ENCODE measurements at regions not wholly inside any gene's neighbourhood (a gene's known extent, or its start where the extent isn't known, plus 50 kb on each side); places are given as distances from the start of the nearest gene placed in this dataset.
A peak's percentile ranks its signal among the peaks of the same experiment; 100 is the strongest.

GRCh38 chr2:176619504-176619903, 350.3 kb downstream of the MTX2 start:
- no peak for DNase-seq

- DNase-seq: no peak
These were observed 352.1 kb downstream of the MTX2 start for GRCh38 chr2:176621350-176621749.

DNA sequence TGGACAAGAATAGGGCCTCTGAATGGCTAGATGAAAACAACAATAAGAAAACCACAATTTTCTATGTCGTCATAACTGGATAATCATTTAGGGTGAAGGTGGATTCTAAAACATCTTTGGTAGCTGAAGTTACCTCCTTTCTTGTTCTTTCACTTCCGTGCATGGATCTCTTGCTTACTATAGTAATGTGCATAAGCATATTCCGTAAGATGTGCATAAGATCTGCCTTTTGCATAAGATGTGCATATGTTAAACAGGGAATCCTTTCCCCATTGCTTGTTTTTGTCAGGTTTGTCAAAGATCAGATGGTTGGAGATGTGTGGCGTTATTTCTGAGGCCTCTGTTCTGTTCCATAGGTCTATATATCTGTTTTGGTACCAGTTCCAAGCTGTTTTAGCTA, 353.6 kb downstream of the MTX2 start:
- DNase-seq: no peak

- no peak for DNase-seq
These were observed 357.6 kb downstream of the MTX2 start for GRCh38 chr2:176626796-176627195.

DNA sequence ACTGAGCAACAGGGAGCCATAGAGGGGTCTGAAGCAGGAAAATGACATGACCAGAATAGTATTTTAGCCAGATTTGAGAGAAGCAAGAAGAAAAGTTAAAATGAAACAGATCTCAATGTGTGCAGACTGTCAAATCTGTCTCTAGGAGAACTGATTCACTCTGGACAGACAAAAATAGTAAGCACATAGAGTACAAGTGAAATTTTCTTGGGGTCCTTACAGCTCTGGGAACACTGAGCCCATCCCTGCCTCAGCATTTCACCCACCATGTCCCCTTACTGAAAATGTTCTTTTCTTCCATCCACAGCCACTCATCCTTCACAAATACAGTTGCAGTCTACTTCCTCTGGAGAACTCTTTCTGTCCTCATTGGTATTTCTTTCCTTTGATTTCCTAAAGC, 359.2 kb downstream of the MTX2 start:
- no peak for DNase-seq

DNA sequence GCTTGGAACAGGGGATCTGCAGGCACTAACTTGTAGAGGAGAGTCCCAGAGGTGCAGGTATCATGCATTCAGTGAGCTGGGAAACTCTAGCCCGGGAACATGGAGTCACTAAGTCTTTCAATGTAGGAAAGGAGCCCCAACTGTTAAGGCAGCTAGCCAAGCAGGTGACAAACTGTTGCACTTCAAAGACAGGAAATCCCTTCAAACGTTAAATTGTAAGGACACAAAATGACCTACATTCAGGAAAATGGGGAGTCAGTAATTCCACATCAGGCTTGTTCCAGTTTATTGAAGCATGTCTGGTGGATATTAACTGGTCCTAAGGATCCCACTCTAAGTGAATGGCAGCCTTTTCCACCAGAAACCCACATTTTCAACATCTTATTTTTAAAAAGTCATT, 364.5 kb downstream of the MTX2 start:
- DNase-seq: no peak

- DNase-seq: no peak
These were observed 367.2 kb downstream of the MTX2 start for GRCh38 chr2:176636401-176636800.

GRCh38 chr2:176637142-176637485, 367.9 kb downstream of the MTX2 start:
- no peak for DNase-seq

DNA sequence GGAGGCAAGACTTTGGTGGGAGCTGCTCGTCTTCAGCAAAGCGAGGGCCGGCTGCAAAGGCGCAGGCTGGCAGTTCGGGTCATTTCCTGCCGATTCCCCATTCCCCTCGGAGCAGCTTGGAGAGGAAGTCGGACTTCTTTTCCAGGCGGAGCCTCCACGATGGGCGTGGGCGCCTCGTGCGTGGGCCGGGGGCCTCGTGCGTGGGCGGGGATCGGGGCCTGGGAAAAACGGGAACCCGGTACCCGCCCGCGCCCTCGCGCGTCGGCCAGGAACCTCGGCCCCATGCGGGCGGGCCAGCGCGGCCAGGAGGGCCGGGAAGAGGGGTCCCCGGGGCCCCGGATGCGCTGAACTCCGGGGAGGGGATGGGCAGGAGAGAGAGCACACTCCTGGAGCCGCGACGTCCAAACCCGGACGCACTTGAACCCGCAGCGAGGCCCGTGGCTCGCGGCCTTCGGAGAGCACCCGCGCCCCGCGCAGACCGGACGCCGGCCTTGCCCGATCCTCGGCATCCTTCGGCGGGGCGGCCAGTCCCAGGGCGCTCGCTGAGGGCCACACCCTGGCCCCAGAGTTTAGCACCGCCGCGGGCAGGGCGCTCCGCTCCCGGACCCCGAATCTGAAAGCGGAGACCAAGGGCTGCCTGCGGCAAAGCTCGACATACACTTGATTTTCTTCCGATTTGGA, 368.4 kb downstream of the MTX2 start:
- peak; percentile 46 for DNase-seq

GRCh38 chr2:176638167-176639015, 369.1 kb downstream of the MTX2 start:
- peak; percentile 52 for DNase-seq

GRCh38 chr2:176639016-176639343, 369.7 kb downstream of the MTX2 start:
- no peak for DNase-seq

DNA sequence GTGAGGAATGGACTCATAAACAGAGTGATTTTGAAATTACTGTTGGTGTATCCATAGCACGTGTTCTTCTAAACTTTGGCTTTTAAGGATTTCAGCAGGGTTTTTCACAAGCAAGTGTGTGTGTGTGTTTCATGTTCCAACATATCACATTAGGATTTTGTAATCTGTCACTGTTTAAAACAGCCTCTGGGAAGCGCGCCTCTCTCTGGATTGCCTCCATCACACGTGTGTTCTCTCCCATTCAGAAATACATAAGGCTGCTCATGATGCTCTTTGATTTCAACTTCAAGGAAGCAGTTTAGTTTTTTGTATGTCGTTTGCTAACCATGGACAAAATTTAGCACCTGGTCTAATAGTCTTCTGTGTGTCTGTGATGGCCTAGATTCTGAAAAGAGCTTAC, 370.4 kb downstream of the MTX2 start:
- DNase-seq: peak; percentile 32

- DNase-seq: no peak
These were observed 372.2 kb downstream of the MTX2 start for GRCh38 chr2:176641436-176641835.

GRCh38 chr2:176642074-176642473, 372.8 kb downstream of the MTX2 start:
- DNase-seq: no peak

- DNase-seq: peak; percentile 86
These were observed 374.4 kb downstream of the MTX2 start for GRCh38 chr2:176643646-176644045.

GRCh38 chr2:176645494-176645893, 376.3 kb downstream of the MTX2 start:
- no peak for DNase-seq

DNA sequence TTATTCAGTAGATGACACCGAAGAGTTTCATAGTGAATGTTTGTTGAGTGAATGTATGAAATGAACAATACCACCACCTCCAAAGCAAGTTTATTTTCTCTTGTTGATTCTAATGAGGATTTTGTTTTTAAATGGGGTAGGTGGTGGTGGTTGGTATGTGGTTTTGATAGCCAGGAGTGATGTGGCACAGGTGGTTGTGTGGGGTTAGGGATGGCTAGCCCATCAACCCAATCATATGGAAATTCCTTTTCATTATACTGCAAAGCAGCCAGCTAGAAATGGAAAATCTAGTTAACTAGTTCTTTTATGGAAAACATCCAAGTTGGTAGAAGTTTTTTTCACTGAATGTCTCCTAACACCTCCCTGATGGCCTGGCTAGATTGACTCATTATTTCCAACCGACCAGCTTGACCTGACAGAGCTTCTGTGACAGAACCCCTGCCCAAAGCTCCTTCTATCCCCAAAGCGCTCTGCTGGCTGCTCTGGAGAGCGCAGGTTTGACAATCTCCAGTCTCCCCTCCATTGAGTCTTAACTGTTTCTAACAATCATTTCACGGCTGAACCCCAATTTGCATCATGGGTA, 376.9 kb downstream of the MTX2 start:
- DNase-seq: no peak

DNA sequence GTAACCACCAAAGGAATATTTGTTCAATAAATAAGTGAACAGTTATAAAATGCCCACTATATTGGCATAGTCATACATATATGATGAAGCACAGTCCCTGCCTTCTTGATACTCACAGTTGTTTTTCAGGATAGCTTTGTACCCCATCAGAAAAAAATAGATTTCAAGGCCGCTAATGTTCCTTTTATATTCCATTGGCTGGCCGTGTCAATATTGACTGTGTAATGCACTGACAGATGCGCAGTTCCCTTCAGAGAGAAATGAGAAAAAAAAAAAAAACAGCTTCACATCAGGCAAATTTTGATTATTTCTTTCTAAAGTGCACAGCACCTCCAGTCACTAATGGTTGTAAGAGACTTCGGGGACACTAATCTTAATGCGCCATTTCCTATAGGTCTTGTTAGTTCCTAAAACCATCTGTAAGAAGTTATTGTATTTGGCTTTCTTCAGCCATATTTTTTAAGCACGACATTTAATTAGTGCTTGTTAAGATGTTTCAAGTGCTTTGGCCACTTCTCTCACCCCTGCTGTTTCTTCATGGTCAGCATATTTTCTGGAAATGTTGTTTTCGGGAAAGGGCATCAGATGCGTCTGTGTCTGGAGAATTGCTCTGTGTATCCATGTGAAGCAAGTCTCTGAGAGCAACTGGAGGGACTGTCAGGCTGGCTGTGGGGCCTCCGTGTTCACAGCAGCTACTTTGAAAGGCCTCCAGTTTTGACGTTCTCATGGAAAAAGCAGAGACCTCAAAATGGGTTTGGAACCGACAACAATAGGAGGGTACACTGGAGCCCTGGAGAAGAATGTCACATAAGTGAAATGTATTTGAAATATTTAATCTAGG, 378.3 kb downstream of the MTX2 start:
- peak; percentile 68 for DNase-seq

- peak; percentile 30 for DNase-seq
These were observed 379.6 kb downstream of the MTX2 start for GRCh38 chr2:176648700-176649297.

DNA sequence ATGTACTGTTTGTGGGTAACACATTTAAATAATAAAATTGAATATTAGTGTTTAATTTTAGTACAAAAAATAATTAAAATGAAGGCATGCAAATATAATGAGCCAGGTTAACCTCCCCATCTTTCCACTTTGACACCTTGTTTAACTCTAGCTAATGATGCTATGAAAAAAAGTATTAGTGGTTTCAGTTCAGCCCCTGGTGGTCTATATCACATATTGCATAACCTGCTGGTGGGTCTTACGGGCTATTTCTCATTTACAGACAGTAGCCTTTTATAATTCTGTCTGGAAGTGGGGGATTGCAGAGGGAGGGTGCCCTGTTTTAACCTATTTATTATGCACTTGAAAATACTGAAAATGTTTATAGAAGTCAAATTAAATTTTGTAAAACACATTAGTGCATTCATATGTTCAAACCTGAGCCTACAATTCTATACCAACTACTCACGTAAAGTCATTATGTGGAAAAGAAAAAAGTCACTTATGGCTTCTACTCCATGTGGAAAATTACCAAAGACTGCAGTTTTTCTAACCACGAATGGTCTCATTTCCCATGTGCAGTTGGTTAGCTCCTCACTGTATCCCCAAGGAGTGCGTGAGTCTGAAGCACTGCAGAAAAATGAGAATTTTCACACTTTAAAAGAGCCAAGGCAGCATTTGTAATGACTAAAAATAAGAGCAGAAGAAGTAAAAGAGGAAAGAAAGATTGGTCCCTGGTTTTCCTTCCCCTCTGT, 381.0 kb downstream of the MTX2 start:
- DNase-seq: peak; percentile 32

DNA sequence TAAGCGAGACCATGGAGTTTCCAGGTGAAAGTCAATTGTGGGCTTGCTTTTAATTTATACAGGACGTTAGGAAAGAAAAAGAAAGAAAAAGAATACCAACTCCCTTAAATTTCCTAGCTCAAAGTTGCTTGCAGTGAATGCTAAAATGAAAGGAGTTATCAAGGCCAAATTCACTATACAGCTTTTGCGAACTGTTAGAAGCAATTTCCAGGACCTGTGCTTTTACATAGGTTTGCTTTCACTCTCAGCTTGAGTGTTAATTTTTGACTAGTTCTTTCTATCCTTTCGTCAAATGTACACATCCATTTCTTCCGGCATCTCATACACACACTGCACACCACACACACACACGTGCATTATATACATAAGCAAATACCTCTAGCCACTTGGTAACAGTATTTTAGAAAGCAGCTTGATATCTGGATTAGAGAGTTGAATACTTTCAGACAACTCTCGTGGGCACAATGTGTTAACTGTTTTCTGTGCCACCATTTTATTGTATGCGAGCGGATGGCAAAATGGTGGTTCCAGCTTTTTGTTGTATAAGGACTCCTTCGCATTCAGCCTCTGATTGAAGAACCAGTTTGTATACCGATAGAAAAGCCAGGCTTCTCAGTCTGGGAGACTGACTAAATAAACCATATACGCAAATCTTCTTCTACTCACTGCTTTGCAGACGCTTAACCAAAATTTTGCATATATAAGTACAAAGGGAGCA, 381.8 kb downstream of the MTX2 start:
- peak; percentile 59 for DNase-seq

Data from DMS153 (cell line).